Panc1 (cell line): ENCODE measurements at regions not wholly inside any gene's neighbourhood (a gene's known extent, or its start where the extent isn't known, plus 50 kb on each side); places are given as distances from the start of the nearest gene placed in this dataset.

Source experiments
- ATAC-seq: fragments of 200-7000 bp; cut with Tn5 transposase; 2 replicates; pipeline ENCODE4 v1.9.1; 2020; ENCODE audit warnings: mild to moderate bottlenecking, moderate library complexity
- BruUV-seq: library from RNA; stranded (reverse); fragments of 400-500 nt; replicated peaks from 2 replicates; lab custom pipeline; 2021; lab: Mats Ljungman, UMichigan
- CTCF ChIA-PET: fragments of 300-600 bp; sonication (Branson Sonifier 250); formaldehyde crosslinking; loops from one replicate; lab custom pipeline; 2022; ENCODE audit warnings: antibody characterized with exemption; lab: Charles Lee
- POLR2A ChIA-PET: fragments of 300-600 bp; sonication (Branson Sonifier 250); formaldehyde crosslinking; loops from one replicate; lab custom pipeline; 2022; ENCODE audit warnings: antibody characterized with exemption; lab: Charles Lee
- DNase-seq: peaks from one replicate; pipeline ENCODE4 v3.0.0-alpha.2; 2010; ENCODE audit warnings: low read depth, low spot score
- H3K27ac ChIP-seq: 2 replicates; pipeline ENCODE4 v1.5.1; 2011; ENCODE audit warnings: mild to moderate bottlenecking, low read length, inconsistent platforms
- H3K27me3 ChIP-seq: fragments of 200-500 bp; sonication (Bioruptor generic); 2 replicates; pipeline ENCODE4 v1.6.0; 2014; ENCODE audit warnings: low read length, inconsistent platforms; ENCODE audit not compliant: control insufficient read depth, insufficient read depth
- H3K36me3 ChIP-seq: fragments of 200-500 bp; sonication (Bioruptor generic); 2 replicates; pipeline ENCODE4 v1.5.1; 2014; ENCODE audit warnings: inconsistent platforms, mild to moderate bottlenecking, low read length, moderate library complexity; ENCODE audit not compliant: control insufficient read depth, insufficient read depth
- H3K4me1 ChIP-seq: 2 replicates; pipeline ENCODE4 v1.5.1; 2011; ENCODE audit warnings: inconsistent platforms, mild to moderate bottlenecking, low read length, moderate library complexity; ENCODE audit not compliant: control insufficient read depth, insufficient read depth
- H3K4me3 ChIP-seq, 2 experiments: 2 replicates each; pipeline ENCODE4 v1.5.1; 2011 to 2012; ENCODE audit warnings: low read depth in 2 of 2, low read length in 2 of 2, mild to moderate bottlenecking in 2 of 2, inconsistent platforms in 1 of 2, moderate library complexity in 1 of 2
- H3K9me3 ChIP-seq: fragments of 200-500 bp; sonication (Bioruptor generic); 2 replicates; pipeline ENCODE4 v1.5.1; 2014; ENCODE audit warnings: low read depth, mild to moderate bottlenecking, inconsistent platforms, low read length, moderate library complexity; ENCODE audit not compliant: control insufficient read depth, insufficient read depth
- CTCF ChIP-seq: fragments of 450-650 bp; IDR thresholded peaks from 2 replicates; pipeline ENCODE4 v1.5.1; 2017; ENCODE audit warnings: mild to moderate bottlenecking
- POLR2AphosphoS5 ChIP-seq: IDR thresholded peaks from 2 replicates; pipeline ENCODE4 v1.6.1; 2012; ENCODE audit warnings: mild to moderate bottlenecking, low read depth, low read length, moderate library complexity
- REST ChIP-seq, 2 experiments: IDR thresholded peaks; 2 replicates each; pipeline ENCODE4 v1.6.1; 2011 to 2012; ENCODE audit warnings: low read depth in 2 of 2, control low read depth in 1 of 2, low read length in 1 of 2, mild to moderate bottlenecking in 1 of 2, moderate library complexity in 1 of 2; ENCODE audit not compliant: insufficient read depth in 1 of 2
- SIN3A ChIP-seq: IDR thresholded peaks from 2 replicates; pipeline ENCODE4 v1.6.1; 2012; ENCODE audit warnings: low read depth, mild to moderate bottlenecking, low read length, moderate library complexity, borderline replicate concordance; ENCODE audit not compliant: insufficient read depth
- TCF7L2 ChIP-seq: IDR thresholded peaks from 2 replicates; pipeline ENCODE4 v1.6.1; 2011; ENCODE audit warnings: mild to moderate bottlenecking, low read depth, low read length, inconsistent platforms
- in situ Hi-C: cut with HindIII; loops from 2 replicates; pipeline ENCODE4 v1.10.0; 2016; ENCODE audit warnings: low sequenced_read_pairs, low pct_unique_long_range_greater_than_20kb
- intact Hi-C: fragments of 100-400 bp; cut with micrococcal nuclease; formaldehyde crosslinking; loops from one replicate; pipeline ENCODE4 v1.10.0; 2022; ENCODE audit not compliant: unreplicated experiment

GRCh38 chr5:62771341-62771740 lies 192.7 kb downstream of the LRRC70 start:
- Histone ChIP-seq H3K4me1 (no peaks in the 10 kb centered on the region), H3K36me3 (no peaks in the 10 kb centered on the region), H3K27me3 (no peaks in the 10 kb centered on the region; the same call in 1 of the 2 replicates), H3K27ac (no peak overlapping the region), H3K9me3 (no peaks in the 10 kb centered on the region), H3K4me3 (no peak overlapping the region)
- DNase-seq: no peak
- in situ Hi-C loops (no loop called here), intact Hi-C loops (no loop called here)
- ATAC-seq: no peak
- no peak for TF ChIP-seq REST (IDR thresholded peaks at IDR 0.05; ENCODE audit: insufficient read depth in 1 of 2, low read depth in 2 of 2, low read length in 1 of 2)
- TF ChIP-seq SIN3A: no peak
- CTCF ChIA-PET: no interaction called here
- POLR2A ChIA-PET: no interaction called here
- BruUV-seq: no TSS peak

GRCh38 chr5:62767650-62768049 lies 189.0 kb downstream of the LRRC70 start:
- H3K27ac ChIP-seq: no peak overlapping the region
- TF ChIP-seq SIN3A (no peak), REST (IDR thresholded peaks at IDR 0.05; ENCODE audit: insufficient read depth in 1 of 2, low read depth in 2 of 2, low read length in 1 of 2) (no peak), POLR2AphosphoS5 (no peak), TCF7L2 (no peak), CTCF (no peak)
- no peak overlapping the region for H3K4me3 ChIP-seq
- no peaks in the 10 kb centered on the region for H3K4me1 ChIP-seq
- ATAC-seq (no peak), DNase-seq (no peak)
- no TSS peak for BruUV-seq
- intact Hi-C loops (no loop called here), in situ Hi-C loops (no loop called here)
- ChIA-PET POLR2A (no interaction called here), CTCF (no interaction called here)
- no peaks in the 10 kb centered on the region for H3K27me3 ChIP-seq
- no peaks in the 10 kb centered on the region for H3K9me3 ChIP-seq
- H3K36me3 ChIP-seq: no peaks in the 10 kb centered on the region
